HUES48 (cell line): ENCODE measurements at regions not wholly inside any gene's neighbourhood (a gene's known extent, or its start where the extent isn't known, plus 50 kb on each side); places are given as distances from the start of the nearest gene placed in this dataset.

ENCODE experiments used
- H3K27ac ChIP-seq: one replicate; pipeline ENCODE4 v1.7.0; 2013; ENCODE audit warnings: low read depth, low read length, inconsistent platforms
- H3K27me3 ChIP-seq: 2 replicates; pipeline ENCODE4 v1.6.1; 2013; ENCODE audit warnings: mild to moderate bottlenecking, low read length; ENCODE audit not compliant: control insufficient read depth, insufficient read depth
- H3K36me3 ChIP-seq: 2 replicates; pipeline ENCODE4 v1.6.1; 2013; ENCODE audit warnings: low read length; ENCODE audit not compliant: control insufficient read depth, insufficient read depth
- H3K4me1 ChIP-seq: 2 replicates; pipeline ENCODE4 v1.6.1; 2013; ENCODE audit warnings: mild to moderate bottlenecking, low read length; ENCODE audit not compliant: control insufficient read depth, insufficient read depth
- H3K4me3 ChIP-seq: 2 replicates; pipeline ENCODE4 v1.5.1; 2013; ENCODE audit warnings: mild to moderate bottlenecking, low read depth, low read length
- H3K9ac ChIP-seq: 2 replicates; pipeline ENCODE4 v1.6.1; 2013; ENCODE audit warnings: mild to moderate bottlenecking, low read depth, low read length, moderate library complexity
- H3K9me3 ChIP-seq: 2 replicates; pipeline ENCODE4 v1.6.1; 2013; ENCODE audit warnings: low read length; ENCODE audit not compliant: control insufficient read depth, insufficient read depth

DNA sequence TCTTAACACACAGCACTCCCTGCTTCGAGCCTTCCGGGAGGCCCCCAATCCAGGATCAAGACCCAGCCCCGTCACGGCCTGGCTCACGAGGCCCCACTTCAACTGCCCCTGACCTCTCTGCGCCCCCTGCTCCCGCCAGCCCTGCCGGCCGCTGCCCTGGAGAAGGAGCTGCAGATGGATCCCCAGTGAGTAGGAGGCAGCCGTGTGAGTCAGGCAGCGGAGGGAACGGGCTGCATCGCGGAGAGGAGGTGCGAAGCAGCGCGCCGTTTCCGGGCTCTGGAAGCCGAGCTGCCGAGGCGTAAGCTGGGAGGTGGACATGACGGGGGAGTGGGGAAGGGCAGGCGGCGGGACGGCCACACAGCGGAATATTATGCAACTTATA lies 133.4 kb downstream of the TPRA1 start:
- H3K9me3 ChIP-seq = no peaks in the 10 kb centered on the region
- no peak overlapping the region for H3K9ac ChIP-seq
- H3K27ac ChIP-seq = no peak overlapping the region
- no peaks in the 10 kb centered on the region for H3K36me3 ChIP-seq
- H3K4me1 ChIP-seq = peaks cover 11% of the 10 kb centered on the region
- H3K27me3 ChIP-seq = peaks cover 50% of the 10 kb centered on the region
- H3K4me3 ChIP-seq = peak overlapping the region; percentile 52; the same call in 1 of the 2 replicates

DNA sequence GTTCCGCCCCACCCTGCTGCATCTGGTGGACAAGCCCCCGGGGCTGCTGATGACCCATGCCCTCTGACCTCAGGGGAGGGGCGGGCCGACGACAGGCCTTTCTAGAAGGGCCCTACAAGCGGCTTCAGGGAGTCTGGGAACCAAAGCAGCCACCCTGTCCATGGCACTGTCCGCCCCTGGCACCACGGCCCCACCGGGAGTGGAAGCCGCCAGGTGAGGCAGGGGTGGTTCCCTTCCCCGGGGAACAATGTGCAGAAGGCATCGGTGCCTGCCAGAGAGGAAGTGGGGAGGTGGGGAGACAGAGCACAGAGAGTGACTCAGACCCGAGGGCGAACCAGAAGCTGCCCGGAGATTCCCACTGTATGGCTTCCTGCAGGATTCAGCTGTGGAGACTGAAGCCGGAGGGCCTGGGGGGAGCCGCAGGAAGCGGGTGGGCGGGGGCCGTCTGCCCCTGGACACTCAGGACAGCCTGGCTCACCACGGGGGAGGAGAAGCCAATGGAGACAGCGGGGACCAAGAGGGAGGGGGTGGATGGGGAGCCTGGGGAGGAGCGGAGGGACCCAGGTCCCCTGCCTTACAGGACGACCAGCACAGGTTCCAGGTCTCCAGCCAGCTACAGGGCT lies 134.0 kb downstream of the TPRA1 start:
- peaks cover 50% of the 10 kb centered on the region for H3K27me3 ChIP-seq
- peak overlapping the region; percentile 65; the same call in 1 of the 2 replicates for H3K4me3 ChIP-seq
- no peaks in the 10 kb centered on the region for H3K36me3 ChIP-seq
- no peak overlapping the region for H3K27ac ChIP-seq
- H3K9me3 ChIP-seq = no peaks in the 10 kb centered on the region
- no peak overlapping the region for H3K9ac ChIP-seq
- H3K4me1 ChIP-seq = peaks cover 11% of the 10 kb centered on the region

DNA sequence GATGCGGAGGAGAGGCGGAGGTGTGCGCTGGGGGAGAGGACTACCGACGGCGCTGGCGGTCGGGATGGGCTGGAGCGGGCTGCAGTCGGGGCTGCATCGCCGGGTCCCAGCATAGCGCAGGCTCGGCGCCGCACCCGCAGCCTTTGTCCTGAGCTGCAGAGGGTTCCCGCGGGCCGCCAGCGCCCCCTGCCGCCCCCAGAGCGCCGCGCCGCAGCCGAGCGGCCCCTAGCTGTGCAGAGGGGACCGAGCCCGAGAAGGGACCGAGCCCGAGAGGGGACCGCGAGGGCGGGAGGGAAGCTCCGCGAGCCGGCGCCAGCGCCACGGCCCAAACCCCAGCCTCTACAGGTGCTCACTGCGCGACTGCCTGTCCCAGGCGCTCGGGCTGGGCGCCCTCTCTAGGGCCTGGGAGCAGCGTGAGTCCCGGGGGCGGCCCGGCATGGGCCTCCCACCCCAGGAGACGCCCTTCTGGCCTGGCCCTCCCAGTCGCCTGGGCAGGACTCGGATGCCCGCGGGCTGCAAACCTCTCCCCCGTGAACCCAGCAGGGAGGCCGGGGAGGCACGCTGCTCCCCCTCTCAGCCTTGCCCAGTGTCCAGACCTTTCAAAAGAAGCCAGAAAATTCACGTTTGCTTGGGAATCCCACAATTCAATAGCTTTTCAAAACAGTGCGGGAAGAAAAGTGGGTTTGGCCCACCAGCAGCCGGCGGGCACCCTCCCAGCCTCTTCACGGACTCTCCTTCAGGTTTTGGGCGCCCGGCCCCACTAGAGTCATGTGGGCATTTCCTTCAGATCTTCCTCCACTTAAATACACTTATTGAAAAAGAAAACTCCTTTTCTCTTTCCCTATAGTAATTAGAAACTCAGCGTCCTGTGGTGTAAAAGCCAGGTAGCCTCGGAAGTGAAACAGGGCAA lies 134.7 kb downstream of the TPRA1 start:
- H3K4me3 ChIP-seq = peak overlapping the region; percentile 65
- no peak overlapping the region for H3K27ac ChIP-seq
- H3K4me1 ChIP-seq = peaks cover 11% of the 10 kb centered on the region
- no peak overlapping the region for H3K9ac ChIP-seq
- no peaks in the 10 kb centered on the region for H3K36me3 ChIP-seq
- H3K27me3 ChIP-seq = peaks cover 50% of the 10 kb centered on the region
- no peaks in the 10 kb centered on the region for H3K9me3 ChIP-seq

DNA sequence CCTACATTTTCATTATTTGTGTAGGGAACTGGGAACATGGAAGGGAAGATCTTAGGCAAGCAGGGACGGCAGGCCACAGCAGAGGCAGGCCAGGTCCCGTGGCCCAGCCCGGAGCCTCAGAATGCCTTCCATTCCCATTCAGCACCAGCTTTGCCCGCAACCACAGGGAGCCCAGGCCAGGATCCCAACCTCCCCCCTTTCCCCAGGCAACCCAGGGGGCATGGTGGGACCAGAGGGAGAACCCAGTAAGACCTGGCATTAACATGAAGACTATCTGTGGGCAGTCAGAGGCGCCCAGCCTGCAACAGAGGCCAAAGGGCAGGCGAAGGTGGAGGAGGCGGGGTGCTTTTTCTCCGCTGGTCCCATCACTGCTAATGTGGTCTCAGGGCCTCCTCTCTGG lies 135.6 kb downstream of the TPRA1 start:
- no peaks in the 10 kb centered on the region for H3K36me3 ChIP-seq
- peaks cover 47% of the 10 kb centered on the region for H3K27me3 ChIP-seq

DNA sequence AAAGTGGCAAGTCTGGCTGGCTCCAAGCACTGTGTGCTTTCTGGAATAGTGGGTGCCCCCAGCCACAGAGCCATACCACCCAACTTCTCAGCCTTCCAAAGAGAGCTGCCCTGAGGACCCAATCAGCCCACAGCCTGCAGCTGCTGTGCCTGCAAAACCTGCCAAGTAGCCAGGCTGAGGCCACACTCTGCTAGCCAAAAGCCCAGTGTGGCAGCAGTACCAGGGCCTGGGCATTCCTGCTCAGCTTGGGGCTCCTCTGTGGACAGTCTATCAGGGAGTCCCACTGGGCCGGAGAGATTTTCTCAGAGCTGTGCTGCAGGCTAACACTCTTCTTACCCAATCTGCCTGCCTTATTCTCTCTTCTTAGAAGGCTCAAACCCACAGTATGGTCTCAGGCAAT lies 136.5 kb downstream of the TPRA1 start:
- Histone ChIP-seq H3K4me3 (no peak overlapping the region), H3K27me3 (peaks cover 47% of the 10 kb centered on the region)

More for the DNA sequence above, 135.6 kb downstream of the TPRA1 start:
- Histone ChIP-seq H3K4me3 (peak overlapping the region; percentile 33; the same call in 1 of the 2 replicates), H3K4me1 (peaks cover 11% of the 10 kb centered on the region), H3K27ac (no peak overlapping the region), H3K9me3 (no peaks in the 10 kb centered on the region), H3K9ac (no peak overlapping the region)

DNA sequence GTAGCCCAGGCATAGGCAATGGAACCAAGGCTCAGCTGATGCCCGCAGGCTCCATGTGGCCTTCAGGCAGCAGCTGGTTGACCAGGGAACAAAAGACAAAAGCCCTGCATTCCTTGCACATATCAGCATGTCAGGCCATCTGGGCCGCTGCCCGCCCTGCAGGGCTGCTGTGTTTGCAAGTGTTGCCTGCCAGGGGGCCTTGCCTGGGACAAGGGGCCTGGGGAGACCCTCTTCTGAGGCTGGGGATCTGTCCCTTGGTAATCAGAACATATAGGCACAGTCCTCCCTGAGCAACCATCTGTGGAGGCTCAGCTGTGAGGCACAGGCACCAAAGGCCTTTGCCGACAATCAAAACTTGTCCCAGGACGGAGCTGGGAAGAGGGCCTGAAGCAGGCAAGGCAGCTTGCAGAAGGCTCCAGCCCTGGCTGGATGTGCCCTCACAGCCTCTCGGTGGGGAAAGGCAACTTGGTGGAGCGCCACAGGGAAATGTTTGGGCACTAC lies 138.2 kb downstream of the TPRA1 start:
- no peak overlapping the region for H3K4me3 ChIP-seq
- peaks cover 35% of the 10 kb centered on the region for H3K27me3 ChIP-seq
- H3K4me1 ChIP-seq = peaks cover 3% of the 10 kb centered on the region
- no peak overlapping the region for H3K9ac ChIP-seq
- H3K9me3 ChIP-seq = no peaks in the 10 kb centered on the region
- no peaks in the 10 kb centered on the region for H3K36me3 ChIP-seq
- H3K27ac ChIP-seq = no peak overlapping the region

More for the DNA sequence above, 136.5 kb downstream of the TPRA1 start:
- Histone ChIP-seq H3K9ac (no peak overlapping the region), H3K9me3 (no peaks in the 10 kb centered on the region), H3K36me3 (no peaks in the 10 kb centered on the region), H3K27ac (no peak overlapping the region), H3K4me1 (peaks cover 6% of the 10 kb centered on the region)

DNA sequence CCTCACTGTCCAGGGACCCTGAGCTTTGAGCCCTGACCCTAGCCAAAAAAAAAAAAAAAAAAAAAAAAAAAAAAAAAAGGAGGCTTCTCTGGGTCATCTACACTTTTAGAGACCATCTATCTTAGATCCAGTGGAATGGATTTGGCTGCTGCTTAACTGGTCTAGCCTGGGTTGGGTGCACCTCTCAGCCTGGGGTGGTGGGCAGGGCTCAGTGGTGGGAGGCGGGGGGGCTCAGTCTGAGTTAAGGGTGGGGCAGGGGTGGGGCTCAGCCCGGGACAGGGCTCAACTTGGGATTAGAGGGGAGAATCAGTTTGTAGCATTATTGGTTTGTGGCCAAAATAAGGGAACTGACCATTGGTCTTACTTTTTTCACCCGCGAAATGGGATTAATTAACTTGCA lies 139.2 kb downstream of the TPRA1 start:
- no peaks in the 10 kb centered on the region; the same call in 1 of the 2 replicates for H3K4me1 ChIP-seq
- H3K4me3 ChIP-seq = no peak overlapping the region
- H3K27ac ChIP-seq = no peak overlapping the region
- H3K27me3 ChIP-seq = peaks cover 24% of the 10 kb centered on the region
- no peaks in the 10 kb centered on the region for H3K9me3 ChIP-seq
- no peaks in the 10 kb centered on the region for H3K36me3 ChIP-seq
- H3K9ac ChIP-seq = no peak overlapping the region

DNA sequence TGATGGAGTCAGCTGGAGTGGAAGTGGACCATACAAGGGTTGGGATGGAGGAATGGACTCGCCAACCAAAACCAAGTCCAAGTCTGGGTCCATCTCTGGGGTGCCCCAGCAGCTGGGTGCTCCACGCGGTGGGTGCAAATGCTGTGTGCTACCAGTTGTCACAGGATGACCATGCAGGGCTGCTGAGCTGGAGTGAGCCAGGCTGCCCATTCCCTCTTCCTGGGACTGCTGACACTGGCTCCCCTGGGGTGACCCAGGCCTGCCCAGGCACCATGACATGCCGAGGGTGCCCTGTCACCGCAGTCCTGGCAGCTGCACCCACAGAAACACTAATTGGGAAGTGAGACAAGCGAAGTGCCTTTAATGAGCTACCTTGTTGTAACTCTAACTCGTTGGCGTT lies 140.2 kb downstream of the TPRA1 start:
- H3K9me3 ChIP-seq = no peaks in the 10 kb centered on the region
- no peak overlapping the region for H3K4me3 ChIP-seq
- H3K4me1 ChIP-seq = no peaks in the 10 kb centered on the region
- no peak overlapping the region for H3K9ac ChIP-seq
- no peak overlapping the region for H3K27ac ChIP-seq
- peaks cover 17% of the 10 kb centered on the region for H3K27me3 ChIP-seq
- no peaks in the 10 kb centered on the region for H3K36me3 ChIP-seq

DNA sequence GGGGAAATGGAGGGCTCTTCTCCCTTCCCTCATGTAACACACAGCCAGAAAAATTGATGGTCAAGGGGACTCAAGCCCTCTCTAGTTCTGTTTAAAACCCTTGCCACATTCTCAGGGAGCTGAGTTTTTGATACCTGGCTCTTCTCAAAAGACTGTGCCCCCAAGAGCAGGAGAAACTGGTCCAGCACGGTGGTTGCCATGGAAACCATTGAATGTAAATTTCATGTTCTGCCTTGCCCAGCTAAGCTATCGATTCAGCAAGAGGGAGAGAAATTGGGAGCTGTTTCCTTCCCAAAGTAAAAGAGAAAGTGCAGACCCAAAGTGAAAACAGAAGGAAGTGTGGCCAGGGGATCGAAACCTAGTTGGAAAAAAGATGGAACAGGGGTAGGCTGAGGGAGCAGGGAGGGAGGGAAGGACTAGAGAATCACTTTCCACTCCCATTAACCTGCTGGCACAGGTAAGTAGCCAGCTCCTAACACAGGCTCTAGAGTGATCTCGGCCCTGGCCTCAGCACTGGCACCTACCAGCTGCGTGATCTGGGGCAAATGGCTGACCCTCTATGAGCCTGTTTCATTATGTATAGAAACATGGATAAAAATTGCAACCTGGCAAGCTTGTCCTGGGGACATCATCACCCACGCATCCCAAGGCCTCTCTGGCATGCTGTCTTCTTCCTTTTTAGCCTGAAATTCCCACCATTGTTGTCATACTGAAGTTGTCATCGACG lies 140.9 kb downstream of the TPRA1 start:
- no peaks in the 10 kb centered on the region for H3K36me3 ChIP-seq
- H3K27me3 ChIP-seq = peaks cover 10% of the 10 kb centered on the region
- H3K9me3 ChIP-seq = no peaks in the 10 kb centered on the region
- no peak overlapping the region for H3K4me3 ChIP-seq
- no peak overlapping the region for H3K27ac ChIP-seq
- no peaks in the 10 kb centered on the region for H3K4me1 ChIP-seq
- H3K9ac ChIP-seq = no peak overlapping the region

DNA sequence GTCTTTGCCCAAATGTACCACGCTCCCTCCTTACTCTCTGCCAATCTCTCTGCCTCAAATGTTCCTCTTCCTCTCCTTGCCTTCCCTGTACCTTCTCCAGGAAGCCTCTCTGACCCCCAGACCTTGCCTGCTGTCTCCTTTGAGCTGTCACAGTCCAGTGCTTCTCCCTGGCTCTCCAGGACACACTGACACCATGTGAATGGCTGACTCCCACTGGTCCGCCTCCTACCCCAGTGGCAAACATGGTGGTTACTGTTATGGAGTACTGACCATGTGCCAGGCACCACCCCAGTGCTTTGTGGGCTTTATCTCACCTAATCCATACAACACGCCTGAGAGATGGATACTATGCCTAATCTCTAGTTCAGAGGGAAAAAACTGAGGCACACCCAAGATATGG lies 141.9 kb downstream of the TPRA1 start:
- no peak overlapping the region for H3K27ac ChIP-seq
- H3K4me1 ChIP-seq = no peaks in the 10 kb centered on the region
- no peaks in the 10 kb centered on the region for H3K36me3 ChIP-seq
- no peak overlapping the region for H3K9ac ChIP-seq
- H3K4me3 ChIP-seq = no peak overlapping the region
- no peaks in the 10 kb centered on the region for H3K9me3 ChIP-seq
- H3K27me3 ChIP-seq = peaks cover under 1% of the 10 kb centered on the region; the same call in 1 of the 2 replicates
